ENCODE measurements at regions not wholly inside any gene's neighbourhood (a gene's known extent, or its start where the extent isn't known, plus 50 kb on each side); places are given as distances from the start of the nearest gene placed in this dataset.
A peak's percentile ranks its signal among the peaks of the same experiment; 100 is the strongest.
"Not testable (repeated sequence)": the region's sequence is repeated elsewhere in the genome, so short reads cannot be mapped to it uniquely, and the experiment has no call there.

DNA sequence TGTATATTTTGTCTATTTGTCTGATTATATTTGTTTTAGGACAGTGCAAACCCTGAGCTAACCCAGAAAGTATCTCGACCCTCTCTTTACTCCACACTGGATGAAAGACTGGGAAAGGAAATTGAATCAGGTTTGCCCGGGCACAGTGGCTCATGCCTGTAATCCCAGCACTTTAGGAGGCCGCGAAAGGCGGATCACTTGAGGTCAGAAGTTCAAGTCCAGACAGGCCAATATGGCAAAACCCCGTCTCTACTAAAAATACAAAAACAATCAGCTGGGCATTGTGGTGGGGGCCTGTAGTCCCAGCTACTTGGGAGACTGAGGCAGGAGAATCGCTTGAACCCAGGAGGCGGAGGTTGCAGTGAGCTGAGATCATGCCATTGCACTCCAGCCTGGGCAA lies 234.2 kb downstream of the BAMBI start:
- H3K4me3 ChIP-seq (ENCODE audit: low read depth, low read length); H3K79me2 ChIP-seq (ENCODE audit: control insufficient read depth, insufficient read depth, low read length, unreplicated experiment); H3K27me3 ChIP-seq (ENCODE audit: insufficient read depth, low read length); H2AFZ ChIP-seq (ENCODE audit: low read length, unreplicated experiment); H3K36me3 ChIP-seq (ENCODE audit: insufficient read depth, low read length): not testable (repeated sequence)
- peaks cover 27% of the 10 kb centered on the region for H3K4me1 ChIP-seq (ENCODE audit: control insufficient read depth, insufficient read depth, low read length, unreplicated experiment)
- peak overlapping the region; percentile 47 for H3K27ac ChIP-seq (ENCODE audit: low read depth, low read length)

GRCh38 chr10:28912017-28912783 lies 234.9 kb downstream of the BAMBI start:
- Histone ChIP-seq H3K79me2 (ENCODE audit: control insufficient read depth, insufficient read depth, low read length, unreplicated experiment) (no peaks in the 10 kb centered on the region), H3K4me1 (ENCODE audit: control insufficient read depth, insufficient read depth, low read length, unreplicated experiment) (peaks cover 20% of the 10 kb centered on the region), H3K4me3 (ENCODE audit: low read depth, low read length) (no peak overlapping the region), H3K27ac (ENCODE audit: low read depth, low read length) (no peak overlapping the region), H2AFZ (ENCODE audit: low read length, unreplicated experiment) (no peak overlapping the region), H3K27me3 (ENCODE audit: insufficient read depth, low read length) (no peaks in the 10 kb centered on the region), H3K36me3 (ENCODE audit: insufficient read depth, low read length) (no peaks in the 10 kb centered on the region)

GRCh38 chr10:28913436-28914237 lies 236.3 kb downstream of the BAMBI start:
- H3K79me2 ChIP-seq (ENCODE audit: control insufficient read depth, insufficient read depth, low read length, unreplicated experiment), result no peaks in the 10 kb centered on the region
- no peak overlapping the region for H3K4me3 ChIP-seq (ENCODE audit: low read depth, low read length)
- no peak overlapping the region for H3K27ac ChIP-seq (ENCODE audit: low read depth, low read length)
- H3K4me1 ChIP-seq (ENCODE audit: control insufficient read depth, insufficient read depth, low read length, unreplicated experiment), result peaks cover 16% of the 10 kb centered on the region
- H3K36me3 ChIP-seq (ENCODE audit: insufficient read depth, low read length), result no peaks in the 10 kb centered on the region
- no peak overlapping the region for H2AFZ ChIP-seq (ENCODE audit: low read length, unreplicated experiment)
- no peaks in the 10 kb centered on the region for H3K27me3 ChIP-seq (ENCODE audit: insufficient read depth, low read length)

- peaks cover 16% of the 10 kb centered on the region for H3K4me1 ChIP-seq (ENCODE audit: control insufficient read depth, insufficient read depth, low read length, unreplicated experiment)
- H3K79me2 ChIP-seq (ENCODE audit: control insufficient read depth, insufficient read depth, low read length, unreplicated experiment), result no peaks in the 10 kb centered on the region
- no peak overlapping the region for H3K27ac ChIP-seq (ENCODE audit: low read depth, low read length)
- no peak overlapping the region for H3K4me3 ChIP-seq (ENCODE audit: low read depth, low read length)
- no peak overlapping the region for H2AFZ ChIP-seq (ENCODE audit: low read length, unreplicated experiment)
- no peaks in the 10 kb centered on the region for H3K36me3 ChIP-seq (ENCODE audit: insufficient read depth, low read length)
- H3K27me3 ChIP-seq (ENCODE audit: insufficient read depth, low read length), result no peaks in the 10 kb centered on the region
Observed at GRCh38 chr10:28914701-28915100, 237.4 kb downstream of the BAMBI start.

- no peak overlapping the region for H2AFZ ChIP-seq (ENCODE audit: low read length, unreplicated experiment)
- H3K36me3 ChIP-seq (ENCODE audit: insufficient read depth, low read length), result no peaks in the 10 kb centered on the region
- peaks cover 9% of the 10 kb centered on the region for H3K4me1 ChIP-seq (ENCODE audit: control insufficient read depth, insufficient read depth, low read length, unreplicated experiment)
- no peak overlapping the region for H3K4me3 ChIP-seq (ENCODE audit: low read depth, low read length)
- H3K79me2 ChIP-seq (ENCODE audit: control insufficient read depth, insufficient read depth, low read length, unreplicated experiment), result no peaks in the 10 kb centered on the region
- no peaks in the 10 kb centered on the region for H3K27me3 ChIP-seq (ENCODE audit: insufficient read depth, low read length)
- H3K27ac ChIP-seq (ENCODE audit: low read depth, low read length), result no peak overlapping the region
Observed at GRCh38 chr10:28915989-28916588, 238.8 kb downstream of the BAMBI start.

DNA sequence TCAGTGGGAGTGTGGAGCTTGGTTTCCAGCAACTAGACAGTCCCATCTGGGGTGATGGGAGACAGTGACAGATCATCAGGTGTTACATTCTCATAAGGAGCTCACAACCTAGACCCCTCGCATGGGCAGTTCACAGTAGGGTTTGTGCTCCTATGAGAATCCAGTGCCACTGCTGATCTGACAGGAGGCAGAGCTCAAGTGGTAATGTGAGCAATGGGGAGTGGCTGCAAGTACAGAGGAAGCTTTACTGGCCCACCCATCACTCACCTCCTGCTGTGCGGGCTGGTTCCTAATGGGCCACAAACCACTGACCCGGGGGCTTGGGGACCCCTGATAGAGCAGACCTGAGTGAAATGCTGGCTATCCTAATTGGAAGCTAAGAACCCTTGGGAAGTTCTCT lies 242.8 kb downstream of the BAMBI start:
- Histone ChIP-seq H3K27ac (ENCODE audit: low read depth, low read length) (no peak overlapping the region), H3K36me3 (ENCODE audit: insufficient read depth, low read length) (no peaks in the 10 kb centered on the region), H3K27me3 (ENCODE audit: insufficient read depth, low read length) (no peaks in the 10 kb centered on the region; the same call in 1 of the 2 replicates), H2AFZ (ENCODE audit: low read length, unreplicated experiment) (no peak overlapping the region), H3K4me3 (ENCODE audit: low read depth, low read length) (no peak overlapping the region), H3K79me2 (ENCODE audit: control insufficient read depth, insufficient read depth, low read length, unreplicated experiment) (no peaks in the 10 kb centered on the region), H3K4me1 (ENCODE audit: control insufficient read depth, insufficient read depth, low read length, unreplicated experiment) (no peaks in the 10 kb centered on the region)

- Histone ChIP-seq H3K4me3 (ENCODE audit: low read depth, low read length) (no peak overlapping the region), H2AFZ (ENCODE audit: low read length, unreplicated experiment) (no peak overlapping the region), H3K79me2 (ENCODE audit: control insufficient read depth, insufficient read depth, low read length, unreplicated experiment) (no peaks in the 10 kb centered on the region), H3K27me3 (ENCODE audit: insufficient read depth, low read length) (no peaks in the 10 kb centered on the region; the same call in 1 of the 2 replicates), H3K4me1 (ENCODE audit: control insufficient read depth, insufficient read depth, low read length, unreplicated experiment) (no peaks in the 10 kb centered on the region), H3K27ac (ENCODE audit: low read depth, low read length) (no peak overlapping the region), H3K36me3 (ENCODE audit: insufficient read depth, low read length) (no peaks in the 10 kb centered on the region)
Observed at GRCh38 chr10:28922127-28922526, 244.8 kb downstream of the BAMBI start.

- Histone ChIP-seq H3K4me1 (ENCODE audit: control insufficient read depth, insufficient read depth, low read length, unreplicated experiment) (no peaks in the 10 kb centered on the region), H3K27me3 (ENCODE audit: insufficient read depth, low read length) (no peaks in the 10 kb centered on the region; the same call in 1 of the 2 replicates), H3K4me3 (ENCODE audit: low read depth, low read length) (no peak overlapping the region), H2AFZ (ENCODE audit: low read length, unreplicated experiment) (no peak overlapping the region), H3K36me3 (ENCODE audit: insufficient read depth, low read length) (no peaks in the 10 kb centered on the region), H3K27ac (ENCODE audit: low read depth, low read length) (no peak overlapping the region), H3K79me2 (ENCODE audit: control insufficient read depth, insufficient read depth, low read length, unreplicated experiment) (no peaks in the 10 kb centered on the region)
Observed at GRCh38 chr10:28922861-28923260, 245.5 kb downstream of the BAMBI start.

- Histone ChIP-seq H3K4me3 (ENCODE audit: low read depth, low read length) (no peak overlapping the region), H3K27ac (ENCODE audit: low read depth, low read length) (no peak overlapping the region), H3K27me3 (ENCODE audit: insufficient read depth, low read length) (no peaks in the 10 kb centered on the region; the same call in 1 of the 2 replicates), H2AFZ (ENCODE audit: low read length, unreplicated experiment) (no peak overlapping the region), H3K79me2 (ENCODE audit: control insufficient read depth, insufficient read depth, low read length, unreplicated experiment) (no peaks in the 10 kb centered on the region), H3K4me1 (ENCODE audit: control insufficient read depth, insufficient read depth, low read length, unreplicated experiment) (peaks cover 3% of the 10 kb centered on the region), H3K36me3 (ENCODE audit: insufficient read depth, low read length) (no peaks in the 10 kb centered on the region)
Observed at GRCh38 chr10:28924717-28925116, 247.4 kb downstream of the BAMBI start.

GRCh38 chr10:28925121-28925663 lies 247.9 kb downstream of the BAMBI start:
- Histone ChIP-seq H3K27me3 (ENCODE audit: insufficient read depth, low read length) (no peaks in the 10 kb centered on the region; the same call in 1 of the 2 replicates), H3K79me2 (ENCODE audit: control insufficient read depth, insufficient read depth, low read length, unreplicated experiment) (no peaks in the 10 kb centered on the region), H3K4me1 (ENCODE audit: control insufficient read depth, insufficient read depth, low read length, unreplicated experiment) (peaks cover 3% of the 10 kb centered on the region), H3K27ac (ENCODE audit: low read depth, low read length) (no peak overlapping the region), H3K36me3 (ENCODE audit: insufficient read depth, low read length) (no peaks in the 10 kb centered on the region), H3K4me3 (ENCODE audit: low read depth, low read length) (no peak overlapping the region), H2AFZ (ENCODE audit: low read length, unreplicated experiment) (no peak overlapping the region)

Measured in ACC112 (cell line).